Stimulated activated CD4-positive, alpha-beta T cell treated with anti-CD3 and anti-CD28 coated beads, Interleukin-15, amount 100 ng/mL, for 48 hours (primary cell): ENCODE measurements at regions not wholly inside any gene's neighbourhood (a gene's known extent, or its start where the extent isn't known, plus 50 kb on each side); places are given as distances from the start of the nearest gene placed in this dataset.
"Not testable (repeated sequence)": the region's sequence is repeated elsewhere in the genome, so short reads cannot be mapped to it uniquely, and the experiment has no call there.

Experiments
- DNase-seq, 2 donors: peaks; one replicate each; pipeline ENCODE4 v3.0.0-alpha.2; 2020; ENCODE audit warnings: low read depth in 2 of 2

GRCh38 chr16:88148078-88148477 is 196.8 kb downstream of the BANP start:
- not testable (repeated sequence) for DNase-seq

DNA sequence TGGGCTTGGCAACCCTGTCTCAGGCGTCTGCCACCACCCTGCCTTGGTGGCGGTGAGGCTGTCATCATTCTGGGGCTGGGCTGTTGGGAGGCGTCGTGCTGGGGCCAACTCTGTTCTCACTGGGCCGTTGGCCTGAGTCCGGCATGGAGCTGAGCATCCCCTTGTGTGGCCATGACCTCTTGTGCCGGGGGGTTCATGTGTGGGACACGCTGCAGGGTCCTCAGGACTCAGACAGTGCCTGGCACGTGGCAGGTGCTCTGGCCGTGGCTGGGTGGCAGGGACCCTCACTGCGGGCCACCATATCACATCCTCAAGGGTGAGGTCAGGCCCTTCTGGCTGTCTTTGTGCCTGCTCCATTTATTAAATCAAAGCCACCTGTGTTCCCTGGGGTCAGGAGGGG is 197.4 kb downstream of the BANP start:
- DNase-seq, result not testable (repeated sequence)

DNA sequence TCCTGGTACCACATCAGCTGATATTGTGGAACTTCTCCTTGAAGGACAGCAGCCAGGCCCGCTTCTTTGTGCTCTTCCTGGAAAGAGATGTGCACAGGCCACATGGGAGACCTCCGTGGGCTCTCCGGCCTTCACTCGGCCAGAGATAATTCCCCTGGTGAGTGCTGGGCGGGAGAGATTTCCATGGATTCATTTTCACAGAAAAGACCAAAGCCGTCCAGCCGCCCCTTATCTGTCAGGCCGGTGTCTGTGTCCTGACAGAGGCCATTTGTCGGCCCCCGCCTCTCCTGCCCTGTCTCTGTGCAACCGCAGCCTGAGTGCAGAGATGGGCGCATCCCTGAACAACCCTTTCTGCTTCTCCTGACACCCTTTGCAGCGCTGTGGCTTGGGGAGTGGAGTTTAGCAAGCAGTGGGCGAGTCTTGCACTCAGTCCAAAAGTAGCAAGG is 197.9 kb downstream of the BANP start:
- DNase-seq, result not testable (repeated sequence)

DNA sequence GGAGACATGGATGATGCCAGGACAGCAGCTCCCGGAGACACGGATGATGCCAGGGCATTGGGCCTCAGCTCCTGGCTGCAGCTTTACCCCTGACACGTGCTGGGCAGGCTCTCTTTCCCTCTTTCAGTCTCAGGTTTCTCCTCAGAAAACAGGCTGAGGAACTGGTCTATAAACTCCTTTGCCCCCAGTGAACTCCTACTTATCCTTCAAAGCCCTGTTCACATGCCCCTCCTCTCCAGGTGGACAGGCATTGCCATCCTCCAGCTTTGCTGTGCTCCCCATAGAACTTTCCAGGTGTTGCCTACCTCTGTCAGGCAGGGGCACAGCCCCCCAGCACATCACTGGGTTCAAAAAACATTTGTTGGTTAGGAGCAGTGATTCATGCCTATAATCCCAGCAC is 198.4 kb downstream of the BANP start:
- not testable (repeated sequence) for DNase-seq

- not testable (repeated sequence) for DNase-seq
These were observed 199.4 kb downstream of the BANP start for GRCh38 chr16:88150456-88151128.

DNA sequence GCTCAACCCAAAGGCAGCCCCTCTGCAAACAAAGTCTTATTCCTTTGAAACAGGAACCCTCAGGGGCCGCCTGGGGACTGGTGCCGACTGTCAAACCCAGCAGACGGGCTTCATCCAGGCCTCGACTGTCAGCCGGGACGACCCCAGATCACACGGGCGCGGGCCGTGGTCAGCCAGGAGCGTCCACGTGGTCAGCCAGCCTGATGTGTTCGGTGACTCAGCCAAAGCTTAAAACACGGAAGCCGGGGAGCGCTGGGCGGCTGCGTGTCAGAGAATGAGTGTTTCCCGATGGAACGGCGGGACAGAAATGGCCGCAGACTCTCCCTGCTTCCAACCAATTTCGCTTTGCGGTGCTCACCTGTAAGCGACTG is 199.9 kb downstream of the BANP start:
- not testable (repeated sequence) for DNase-seq

DNA sequence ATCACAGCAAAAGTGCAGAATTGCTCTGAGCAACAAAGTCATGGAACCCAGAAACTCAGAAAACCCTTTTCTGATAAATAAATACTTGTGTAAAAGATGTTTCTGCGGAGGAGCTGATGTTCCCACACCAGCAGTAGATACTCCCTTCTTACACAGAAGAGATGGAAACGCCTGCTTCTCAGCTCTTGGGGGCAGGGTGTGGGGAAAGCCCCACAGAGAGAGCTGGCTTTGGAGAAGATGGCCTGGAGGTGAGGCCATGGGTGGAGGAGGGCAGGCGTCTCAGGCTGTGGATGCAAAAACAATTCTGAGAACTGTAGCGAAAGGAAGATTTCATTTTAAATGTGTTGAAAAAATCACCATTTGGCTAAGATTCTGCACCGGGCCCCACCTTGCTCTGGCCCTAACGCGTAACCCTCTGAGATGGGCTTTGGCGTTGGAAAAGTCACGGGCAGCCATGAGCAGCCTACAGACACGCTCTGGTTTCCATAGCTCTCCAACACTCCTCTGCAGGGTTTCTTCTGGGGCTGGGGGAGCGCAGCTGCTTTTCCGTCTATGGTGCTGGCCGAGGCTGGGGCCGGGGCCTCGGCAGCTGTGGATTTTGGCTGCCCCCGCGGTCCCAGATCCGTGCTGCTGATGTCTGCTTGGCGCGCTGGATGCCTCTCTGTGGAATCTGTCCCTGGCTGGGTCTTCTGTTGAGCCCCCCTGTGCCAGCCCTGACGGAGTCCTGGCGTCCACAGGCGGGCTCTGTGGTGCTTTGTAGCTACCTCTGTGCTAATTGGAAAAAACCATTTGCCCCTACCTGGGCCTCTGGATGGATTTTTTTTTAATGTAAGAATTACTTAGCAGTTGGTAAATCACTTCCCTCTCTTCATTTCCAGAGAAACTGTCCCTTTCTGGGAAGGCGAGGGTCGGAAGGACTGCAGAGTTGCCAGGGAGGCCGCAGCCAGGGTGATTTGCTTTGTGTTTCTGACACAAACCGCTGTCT is 200.9 kb downstream of the BANP start:
- not testable (repeated sequence) for DNase-seq

- not testable (repeated sequence) for DNase-seq
These were observed 201.6 kb downstream of the BANP start for GRCh38 chr16:88152879-88153278.

- not testable (repeated sequence) for DNase-seq
These were observed 202.3 kb downstream of the BANP start for GRCh38 chr16:88153516-88153915.

GRCh38 chr16:88154886-88155285 is 203.7 kb downstream of the BANP start:
- DNase-seq, result not testable (repeated sequence)

DNA sequence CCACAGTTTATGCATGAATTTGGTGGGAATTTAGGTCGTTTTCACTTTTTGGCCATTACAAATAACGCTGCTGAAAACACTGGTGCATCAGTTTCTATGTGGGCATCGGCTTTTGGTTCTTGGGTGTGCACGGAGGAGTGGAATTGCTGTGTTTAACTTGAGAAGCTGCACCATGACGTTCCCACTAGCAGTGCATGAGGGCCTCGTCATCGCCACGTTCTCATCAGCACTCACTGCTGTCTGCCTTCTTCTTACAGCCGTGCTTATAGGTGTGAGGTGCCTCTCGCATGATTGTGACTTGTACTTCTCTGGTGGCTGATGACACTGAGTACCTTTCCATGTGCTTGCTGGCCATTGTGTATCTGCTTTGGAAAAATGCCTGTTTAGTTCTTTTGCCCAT is 204.4 kb downstream of the BANP start:
- not testable (repeated sequence) for DNase-seq

GRCh38 chr16:88156640-88157283 is 205.5 kb downstream of the BANP start:
- not testable (repeated sequence) for DNase-seq

DNA sequence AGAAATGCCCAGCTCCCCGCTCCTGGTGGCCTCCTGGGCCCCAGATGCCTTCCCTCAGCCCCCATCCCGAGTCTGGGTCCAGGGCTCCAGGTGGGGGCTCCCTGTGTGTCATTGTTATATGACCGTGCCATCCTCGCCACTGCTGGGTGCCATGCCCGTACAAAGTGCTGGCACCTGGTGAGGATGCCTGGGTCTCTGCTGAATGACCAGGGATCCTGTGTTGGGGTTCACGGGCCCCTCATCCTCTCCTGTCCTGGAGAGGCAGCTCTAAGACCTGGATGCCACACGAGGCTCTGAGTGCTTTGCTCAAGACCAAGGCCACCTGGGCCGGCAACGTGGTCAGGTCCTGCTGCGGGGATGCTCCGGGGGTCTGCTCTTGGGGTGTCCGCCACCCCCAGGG is 206.5 kb downstream of the BANP start:
- DNase-seq, result not testable (repeated sequence)

DNA sequence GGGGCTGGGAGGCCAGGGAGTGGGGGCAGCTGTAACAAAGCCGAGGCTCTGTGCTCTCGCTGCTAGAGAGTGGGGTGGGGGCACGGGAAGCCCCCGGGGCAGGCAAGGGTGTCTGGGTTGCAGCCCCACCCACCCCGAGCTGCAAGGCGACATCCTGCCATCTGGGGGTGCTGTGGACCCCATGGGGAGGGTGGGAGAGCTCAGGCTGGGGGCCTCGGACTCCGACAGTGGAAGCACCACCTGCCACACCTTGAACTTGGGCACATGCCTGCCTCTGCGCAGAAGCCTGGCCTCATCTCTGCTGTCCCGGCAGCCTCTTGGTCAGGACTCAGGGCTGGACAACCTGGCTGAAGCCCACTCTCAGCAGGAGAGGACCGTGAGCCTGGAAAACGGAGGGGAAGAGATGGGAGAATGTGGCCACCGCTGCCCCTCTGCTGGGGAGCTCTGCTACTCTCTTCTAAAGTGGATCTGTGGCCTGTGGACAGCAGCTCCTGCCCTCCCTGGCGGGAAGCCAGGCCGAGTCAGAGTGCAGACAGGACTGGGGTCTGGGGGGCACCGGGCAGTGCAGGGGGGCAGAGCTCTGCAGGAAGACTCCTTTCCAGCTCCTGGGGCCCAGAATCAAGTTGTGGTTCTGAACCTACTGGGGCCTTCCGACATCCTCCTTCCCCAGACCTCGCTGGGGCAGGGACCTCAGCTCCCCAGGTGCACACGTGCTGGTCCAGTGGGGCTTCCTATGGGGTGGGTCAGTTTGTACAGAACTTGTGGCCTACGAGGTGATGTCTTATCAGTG is 207.2 kb downstream of the BANP start:
- DNase-seq, result not testable (repeated sequence)

DNA sequence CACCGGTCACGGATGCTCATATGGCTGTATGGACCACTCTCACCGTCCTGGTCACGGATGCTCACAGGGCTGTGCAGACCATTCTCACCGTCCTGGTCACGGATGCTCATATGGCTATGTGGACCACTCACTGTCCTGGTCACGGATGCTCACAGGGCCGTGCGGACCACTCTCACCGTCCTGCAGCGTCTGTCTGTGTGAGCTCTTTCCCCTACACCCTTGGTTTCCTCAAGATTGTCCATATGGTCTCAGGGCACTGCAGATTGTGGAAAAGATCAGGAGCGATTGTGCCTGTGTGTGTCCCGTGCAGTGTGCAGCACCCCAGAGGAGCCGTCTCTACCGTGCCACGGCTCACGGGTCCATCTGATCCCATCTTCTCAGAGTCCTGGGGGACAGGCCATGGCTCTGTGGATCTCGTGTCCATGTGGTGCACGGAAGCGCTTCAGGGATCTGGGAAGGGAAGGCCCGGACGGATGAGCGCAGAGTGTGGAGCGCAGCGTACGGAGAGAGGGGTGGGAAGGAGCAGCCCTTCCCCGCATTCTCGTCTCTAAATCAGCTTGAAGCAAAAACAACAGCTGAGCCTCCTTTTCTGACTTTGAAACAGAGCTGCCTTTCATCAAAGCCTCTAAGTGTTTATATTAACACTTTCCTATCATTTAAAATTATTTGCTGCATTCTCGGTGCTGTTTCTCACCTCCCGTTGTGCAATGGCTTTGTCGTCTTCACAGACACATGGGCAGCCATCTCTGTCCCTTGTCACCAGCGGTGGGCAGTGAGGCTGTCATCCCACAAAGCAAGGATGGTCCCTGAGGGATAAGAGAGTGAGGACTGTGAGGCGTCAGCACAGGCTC is 208.0 kb downstream of the BANP start:
- DNase-seq, result not testable (repeated sequence)

GRCh38 chr16:88159897-88160335 is 208.7 kb downstream of the BANP start:
- DNase-seq, result not testable (repeated sequence)

- DNase-seq, result not testable (repeated sequence)
These were observed 210.0 kb downstream of the BANP start for GRCh38 chr16:88161191-88161590.

- DNase-seq, result not testable (repeated sequence)
These were observed 210.5 kb downstream of the BANP start for GRCh38 chr16:88161623-88162275.

GRCh38 chr16:88162778-88163177 is 211.5 kb downstream of the BANP start:
- DNase-seq, result not testable (repeated sequence)
